GM12891 (cell line): ENCODE measurements at regions not wholly inside any gene's neighbourhood (a gene's known extent, or its start where the extent isn't known, plus 50 kb on each side); places are given as distances from the start of the nearest gene placed in this dataset.

Experiments
- DNase-seq: peaks from one replicate; pipeline ENCODE4 v3.0.0; 2011; ENCODE audit warnings: low spot score; ENCODE audit not compliant: insufficient read length
- FAIRE-seq: peaks from 2 replicates; lab custom pipeline; 2011; peaks lifted over from hg19 to GRCh38; lab: Jason Lieb, UNC
- PAX5 ChIP-seq: IDR thresholded peaks from 2 replicates; pipeline ENCODE4 v1.6.1; 2011; ENCODE audit warnings: low read length, moderate library complexity, mild to moderate bottlenecking; ENCODE audit not compliant: insufficient read depth, severe bottlenecking
- POLR2A ChIP-seq: IDR thresholded peaks from 2 replicates; pipeline ENCODE4 v1.6.1; 2011; ENCODE audit warnings: low read depth, low read length, control low read depth
- POLR2AphosphoS5 ChIP-seq: IDR thresholded peaks from 2 replicates; pipeline ENCODE4 v1.6.1; 2011; ENCODE audit warnings: low read depth, low read length, control low read depth
- POU2F2 ChIP-seq: IDR thresholded peaks from 2 replicates; pipeline ENCODE4 v1.6.1; 2011; ENCODE audit warnings: low read depth, mild to moderate bottlenecking, control low read depth, low read length, moderate library complexity
- SPI1 ChIP-seq: IDR thresholded peaks from 2 replicates; pipeline ENCODE4 v1.6.1; 2011; ENCODE audit warnings: low read depth, low read length, control low read depth
- TAF1 ChIP-seq: IDR thresholded peaks from 2 replicates; pipeline ENCODE4 v1.6.1; 2011; ENCODE audit warnings: low read depth, low read length, control low read depth

DNA sequence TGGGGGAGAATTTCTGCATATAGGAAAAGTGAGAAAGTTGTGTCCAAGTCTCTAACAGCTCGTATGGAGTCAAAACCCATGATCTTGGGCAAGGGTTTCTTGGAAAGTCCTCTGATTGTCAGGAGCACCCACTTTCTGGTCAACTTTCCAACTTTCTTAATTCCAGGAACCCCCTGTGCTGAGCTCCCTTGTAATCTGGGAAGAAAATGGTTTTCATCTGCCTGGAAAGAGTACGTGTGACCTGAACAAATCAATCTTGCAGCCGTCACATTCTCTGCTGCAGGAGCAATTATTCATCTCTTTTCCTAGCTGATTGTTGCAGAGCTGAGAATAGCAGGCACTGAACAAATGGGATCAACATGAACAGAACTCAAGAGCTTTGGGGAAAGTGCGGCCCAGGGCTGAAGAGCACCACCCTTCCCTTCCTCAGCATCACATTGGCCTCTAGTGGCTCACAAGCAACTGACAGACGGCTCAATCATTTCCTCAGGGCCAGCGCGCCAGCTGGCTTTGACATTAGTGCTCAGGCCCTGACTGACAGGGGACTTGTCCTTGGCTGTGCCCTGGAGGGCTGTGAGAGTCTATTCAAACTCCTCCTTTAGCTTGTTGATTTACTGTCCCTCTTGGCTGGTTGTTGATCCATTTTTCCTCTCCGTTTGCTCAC is 295.2 kb downstream of the HLX start:
- TF ChIP-seq PAX5 (no peak), POLR2AphosphoS5 (no peak), POLR2A (no peak), TAF1 (no peak), SPI1 (no peak), POU2F2 (no peak)
- DNase-seq: no peak
- FAIRE-seq: no peak

DNA sequence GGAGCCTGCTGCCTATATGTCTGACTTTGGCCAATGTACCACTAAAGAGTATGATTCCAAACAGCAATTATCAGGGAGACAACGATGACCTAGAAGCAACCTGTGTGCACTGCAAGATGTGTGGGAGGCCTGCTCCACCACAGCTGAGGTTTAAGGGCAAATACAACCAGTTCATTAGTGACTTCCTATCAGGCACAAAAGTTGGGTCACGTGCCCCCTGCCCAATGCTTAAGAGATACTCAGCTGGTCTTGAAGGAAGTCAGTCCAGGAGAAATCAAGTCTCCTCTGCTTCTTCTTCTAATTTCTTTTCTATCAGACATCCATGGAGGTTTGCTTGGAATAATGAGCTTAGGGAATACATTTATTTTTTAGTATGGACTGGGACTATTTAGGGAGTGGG is 296.0 kb downstream of the HLX start:
- TF ChIP-seq POLR2A (no peak), TAF1 (no peak), POU2F2 (no peak), POLR2AphosphoS5 (no peak), PAX5 (no peak), SPI1 (no peak)
- FAIRE-seq (no peak), DNase-seq (no peak)

DNA sequence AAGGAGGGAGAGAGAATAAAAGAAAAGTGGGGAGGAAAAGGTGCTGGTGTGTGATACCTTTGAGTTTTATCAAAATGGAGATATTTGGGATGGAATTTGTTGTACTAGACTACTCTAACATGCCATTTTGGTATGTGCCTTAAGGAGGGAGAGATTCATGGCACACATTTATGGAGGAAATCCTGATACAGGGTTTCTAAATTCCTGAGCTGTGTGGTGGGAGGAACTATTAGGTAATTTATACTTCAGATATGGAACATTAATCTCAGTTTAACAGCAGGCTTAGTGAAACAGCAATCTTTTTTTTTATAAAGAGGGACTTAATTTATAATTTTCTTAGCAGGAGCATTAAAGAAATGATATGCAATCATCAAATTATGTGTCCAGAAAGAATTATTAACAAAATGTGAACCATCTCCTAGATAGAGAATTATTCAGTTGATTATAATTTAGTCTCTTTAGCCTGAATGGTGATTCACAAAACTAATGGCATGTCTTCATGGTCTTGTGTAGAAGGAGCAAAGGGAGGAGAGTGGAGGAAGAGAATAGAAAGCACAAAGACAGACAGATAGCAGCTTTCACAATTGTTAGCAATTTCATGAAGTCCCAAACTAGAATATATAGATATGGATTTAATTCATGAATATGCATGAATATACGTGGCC is 301.6 kb downstream of the HLX start:
- FAIRE-seq (no peak), DNase-seq (no peak)
- TF ChIP-seq TAF1 (no peak), SPI1 (no peak), POU2F2 (no peak), PAX5 (no peak), POLR2A (no peak), POLR2AphosphoS5 (no peak)

DNA sequence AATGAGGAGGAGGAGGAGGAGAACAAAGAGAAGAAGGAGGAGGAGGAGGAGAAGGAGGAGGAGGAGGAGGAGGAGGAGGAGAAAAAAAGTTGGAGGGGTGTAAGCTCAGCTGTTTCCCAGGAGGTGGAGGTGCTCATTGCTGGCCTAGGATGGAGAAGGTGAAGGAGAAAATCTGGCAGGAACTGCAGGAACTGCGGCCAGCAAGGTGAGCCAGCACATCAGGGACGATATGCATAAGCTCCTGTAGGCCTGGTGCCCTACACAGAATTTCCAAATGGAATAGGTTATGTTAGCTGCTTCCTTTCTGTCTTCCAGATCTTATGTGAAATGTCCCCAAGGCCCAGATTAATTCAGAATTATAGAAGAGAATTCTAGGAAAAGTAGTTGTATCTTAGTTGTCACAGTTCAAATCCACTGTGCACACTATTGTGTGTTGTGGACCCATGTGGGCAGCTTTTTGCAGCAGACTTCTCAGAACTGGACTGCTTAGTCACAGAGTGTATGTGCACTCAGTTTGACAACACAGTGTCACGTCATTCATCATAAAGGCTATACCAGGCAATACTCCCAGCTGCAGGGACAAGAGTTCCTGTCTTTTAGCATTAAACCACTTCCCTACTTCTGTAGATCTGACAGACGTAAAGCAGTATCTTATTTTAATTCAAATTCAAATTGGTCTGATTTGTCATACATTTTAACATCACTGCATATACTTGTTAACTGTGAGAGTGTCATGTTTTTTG is 303.7 kb downstream of the HLX start:
- FAIRE-seq (no peak), DNase-seq (no peak)
- TF ChIP-seq POLR2A (no peak), POLR2AphosphoS5 (no peak), TAF1 (no peak), POU2F2 (no peak), SPI1 (no peak), PAX5 (no peak)

GRCh38 chr1:221184131-221184794 is 305.0 kb downstream of the HLX start:
- DNase-seq (no peak), FAIRE-seq (no peak)
- no peak for TF ChIP-seq POU2F2
- TF ChIP-seq PAX5: no peak
- TF ChIP-seq POLR2AphosphoS5: no peak
- no peak for TF ChIP-seq SPI1
- no peak for TF ChIP-seq POLR2A
- no peak for TF ChIP-seq TAF1

- FAIRE-seq (no peak), DNase-seq (no peak)
- TF ChIP-seq POLR2AphosphoS5: no peak
- TF ChIP-seq POU2F2: no peak
- no peak for TF ChIP-seq TAF1
- TF ChIP-seq POLR2A: no peak
- TF ChIP-seq SPI1: no peak
- no peak for TF ChIP-seq PAX5
These were observed 307.9 kb downstream of the HLX start for GRCh38 chr1:221187174-221187573.

DNA sequence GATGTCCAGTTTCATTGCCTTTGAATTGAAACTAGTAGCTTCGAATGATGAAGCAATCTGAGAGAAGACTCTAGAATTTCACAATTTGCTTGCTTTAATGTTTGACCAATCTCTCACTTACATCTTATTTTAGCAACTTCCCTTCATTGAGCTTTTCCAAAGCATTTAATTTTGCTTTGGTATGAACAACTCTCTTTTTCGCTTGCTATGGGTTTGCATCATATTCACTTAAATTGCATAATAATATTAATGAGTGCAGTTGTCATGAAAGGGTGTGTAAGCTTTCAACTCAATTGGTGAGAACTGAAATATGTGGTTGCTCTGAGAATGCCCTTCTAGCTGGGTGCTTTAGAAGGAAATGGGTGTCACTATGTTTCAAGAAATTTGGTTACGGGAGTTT is 309.2 kb downstream of the HLX start:
- DNase-seq (no peak), FAIRE-seq (no peak)
- TF ChIP-seq SPI1: no peak
- TF ChIP-seq POU2F2: no peak
- TF ChIP-seq TAF1: no peak
- no peak for TF ChIP-seq PAX5
- TF ChIP-seq POLR2A: no peak
- no peak for TF ChIP-seq POLR2AphosphoS5

GRCh38 chr1:221190249-221190648 is 311.0 kb downstream of the HLX start:
- no peak for DNase-seq
- TF ChIP-seq TAF1 (no peak), PAX5 (no peak), POLR2AphosphoS5 (no peak), SPI1 (peak; percentile 29)
- no peak for FAIRE-seq
